Activated CD8-positive, alpha-beta memory T cell treated with anti-CD3 and anti-CD28 coated beads, Interleukin-2, amount 50 U/mL, for 24 hours (primary cell): ENCODE measurements at regions not wholly inside any gene's neighbourhood (a gene's known extent, or its start where the extent isn't known, plus 50 kb on each side); places are given as distances from the start of the nearest gene placed in this dataset.
"Not testable (repeated sequence)": the region's sequence is repeated elsewhere in the genome, so short reads cannot be mapped to it uniquely, and the experiment has no call there.

Experiments
- DNase-seq: peaks from one replicate; pipeline ENCODE4 v3.0.0-alpha.2; 2020; ENCODE audit errors: extremely low read depth

DNA sequence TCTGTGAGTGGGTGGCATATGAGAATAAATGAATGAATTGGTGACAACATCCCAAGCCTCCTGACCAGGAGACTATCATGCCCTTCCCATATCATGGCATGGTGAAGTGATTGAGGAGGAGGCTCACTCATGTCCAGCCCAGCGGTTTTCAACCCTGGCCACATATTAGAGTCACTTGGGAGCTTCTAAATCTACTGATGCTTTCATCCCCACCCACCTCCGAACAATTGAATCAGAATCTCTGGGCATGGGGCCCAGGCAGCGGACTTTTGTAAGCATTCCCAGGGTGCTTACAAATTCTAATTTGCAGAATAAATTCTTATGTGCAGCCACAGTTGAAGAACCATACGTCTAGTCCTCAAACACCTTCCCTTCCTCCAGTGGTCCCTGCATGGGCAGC lies 81.7 kb upstream of the SEC11C start:
- DNase-seq = no peak

DNA sequence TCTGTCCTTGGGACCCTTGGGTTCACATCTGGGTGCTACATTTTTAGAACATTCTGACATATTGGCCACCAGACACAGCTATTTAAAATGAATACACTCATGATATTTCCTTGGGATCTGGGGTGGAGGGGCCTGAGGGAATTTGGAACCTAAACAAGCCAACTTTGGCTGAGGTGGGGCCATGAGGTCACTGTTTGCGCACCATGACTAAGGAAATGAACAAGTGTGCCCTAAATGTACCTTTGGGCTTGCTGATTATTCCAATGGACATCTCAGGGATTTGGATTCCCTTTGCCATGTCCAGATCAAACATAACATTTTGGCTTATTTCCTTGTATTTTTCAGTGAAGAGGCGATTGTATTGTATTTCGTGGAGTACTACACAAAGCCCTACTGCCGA lies 80.5 kb upstream of the SEC11C start:
- DNase-seq = no peak

GRCh38 chr18:59060551-59060950 lies 79.1 kb upstream of the SEC11C start:
- no peak for DNase-seq

GRCh38 chr18:59061914-59062642 lies 77.6 kb upstream of the SEC11C start:
- DNase-seq = no peak

DNA sequence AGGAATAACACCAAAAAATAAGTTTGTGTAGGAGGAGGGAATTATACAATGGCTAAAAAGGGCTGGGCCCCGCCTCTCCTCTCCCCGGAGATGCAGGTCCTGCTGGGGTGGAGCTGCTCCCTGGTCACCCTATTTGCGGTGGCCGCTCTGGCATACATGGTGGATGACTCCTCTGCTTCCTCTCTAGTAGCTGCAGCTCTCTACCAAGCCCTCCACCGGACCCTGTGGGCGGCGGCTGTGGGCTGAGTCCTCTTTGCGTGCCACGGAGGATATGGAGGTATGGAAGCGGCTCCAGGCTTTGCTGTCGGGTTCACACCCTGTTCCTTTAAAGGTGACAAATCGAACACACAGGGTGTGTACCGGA lies 77.1 kb upstream of the SEC11C start:
- no peak for DNase-seq

- DNase-seq = no peak
These were observed 76.3 kb upstream of the SEC11C start for GRCh38 chr18:59063300-59063906.

GRCh38 chr18:59063912-59064311 lies 75.8 kb upstream of the SEC11C start:
- DNase-seq = no peak

- no peak for DNase-seq
These were observed 74.0 kb upstream of the SEC11C start for GRCh38 chr18:59065684-59066083.

DNA sequence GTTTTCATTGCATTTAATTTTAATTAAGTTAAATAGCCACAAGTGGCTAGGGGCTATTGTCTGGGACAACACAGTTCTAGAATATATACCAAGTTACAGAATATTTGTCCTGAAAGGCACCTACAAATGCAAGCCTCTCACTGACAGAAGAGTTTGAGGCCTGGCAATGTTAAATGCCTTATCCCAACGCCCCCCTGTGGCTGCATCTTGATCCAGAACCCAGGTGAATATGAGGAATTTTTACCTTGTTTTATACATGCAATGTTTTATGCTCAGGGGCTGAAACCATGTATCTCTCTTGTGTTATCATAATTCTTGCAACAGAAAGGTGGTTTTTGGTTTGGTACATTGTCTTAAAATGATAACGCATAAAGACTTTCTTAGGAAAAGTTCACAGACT lies 71.8 kb upstream of the SEC11C start:
- no peak for DNase-seq

- no peak for DNase-seq
These were observed 71.2 kb upstream of the SEC11C start for GRCh38 chr18:59068276-59069071.

- peak; percentile 58 for DNase-seq
These were observed 69.3 kb upstream of the SEC11C start for GRCh38 chr18:59070181-59070912.

DNA sequence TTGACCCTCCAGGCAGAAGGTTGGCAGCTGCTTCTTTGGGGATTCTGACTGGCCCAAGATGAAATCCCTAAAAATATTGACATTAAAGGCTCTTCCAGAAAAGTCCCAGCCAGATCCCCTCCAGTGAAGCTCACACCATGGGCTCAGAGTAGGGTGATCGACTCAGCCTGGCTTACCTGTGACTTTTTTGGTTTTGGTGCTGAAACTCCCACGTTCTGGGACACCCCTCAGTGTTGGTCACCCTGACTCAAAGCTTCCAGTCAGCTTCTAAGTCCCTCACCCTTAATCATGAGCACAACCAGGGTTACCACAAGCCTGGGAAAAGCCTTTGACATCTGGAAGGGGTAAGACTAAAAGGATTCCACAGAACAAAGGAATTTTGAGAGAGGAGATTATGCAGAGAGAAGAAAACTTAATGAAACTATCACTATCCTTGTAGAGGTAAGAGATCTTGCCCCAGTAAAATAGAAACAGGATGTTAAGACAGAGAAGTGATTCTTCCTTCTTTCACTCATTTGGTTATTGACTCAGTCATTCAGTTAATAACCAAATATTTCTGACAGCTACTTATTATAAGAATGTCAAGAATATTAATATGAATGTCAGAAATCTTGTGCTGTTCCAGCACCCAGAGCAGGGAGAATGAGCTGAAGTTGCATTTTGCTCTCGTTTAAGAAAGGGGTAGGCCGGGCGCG lies 66.8 kb upstream of the SEC11C start:
- no peak for DNase-seq

DNA sequence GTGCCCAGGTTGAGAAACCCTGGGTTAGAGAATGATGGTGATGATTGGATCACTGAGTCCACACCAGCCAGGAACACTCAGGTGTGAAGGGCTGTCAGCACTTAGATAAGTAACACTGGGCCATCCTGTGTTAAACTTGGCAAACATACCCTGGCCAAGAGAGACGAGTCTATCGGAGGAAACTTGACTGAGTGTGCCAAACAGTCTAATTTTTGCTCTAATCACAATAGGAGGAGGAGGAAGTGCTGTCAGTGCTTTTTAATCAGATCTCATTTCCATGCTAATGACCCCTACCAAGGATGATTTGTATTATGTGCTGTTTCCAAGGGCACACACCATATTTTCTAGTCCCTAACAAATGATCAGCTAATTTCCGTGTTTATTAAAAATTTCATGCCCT lies 63.8 kb upstream of the SEC11C start:
- no peak for DNase-seq

- no peak for DNase-seq
These were observed 60.4 kb upstream of the SEC11C start for GRCh38 chr18:59079264-59079663.

DNA sequence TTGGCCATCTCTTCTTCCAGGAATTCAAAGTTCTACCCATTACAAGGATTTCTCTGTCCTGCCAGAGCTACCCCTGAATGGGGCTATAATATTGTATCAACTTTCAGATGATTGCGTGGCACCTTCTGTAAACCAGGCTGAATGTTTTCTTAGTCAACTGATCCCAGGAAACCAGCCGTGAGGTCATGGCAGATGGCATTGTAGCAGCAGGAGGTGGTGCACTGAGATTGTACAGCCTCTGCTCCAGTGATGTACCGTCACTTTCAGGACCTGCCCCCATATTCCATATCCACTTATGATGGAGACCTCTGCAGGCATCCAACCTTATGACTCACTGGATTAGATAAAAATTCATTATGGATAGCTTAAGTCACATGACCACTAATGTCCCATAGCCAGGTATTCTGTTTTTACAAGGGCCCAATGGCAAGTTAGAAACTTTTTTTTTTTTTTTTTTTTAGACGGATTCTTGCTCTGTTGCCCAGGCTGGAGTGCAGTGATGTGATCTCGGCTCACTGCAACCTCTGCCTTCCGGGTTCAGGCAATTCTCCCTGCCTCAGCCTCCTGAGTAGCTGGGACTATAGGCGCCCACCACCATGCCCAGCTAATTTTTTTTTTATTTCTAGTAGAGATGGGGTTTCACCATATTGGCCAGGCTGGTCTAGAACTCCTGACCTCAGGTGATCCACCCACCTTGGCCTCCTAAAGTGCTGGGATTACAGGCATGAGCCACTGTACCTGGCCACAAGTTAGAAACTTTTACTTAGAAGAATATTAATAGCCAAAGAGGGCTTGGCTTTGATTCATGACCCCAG lies 59.8 kb upstream of the SEC11C start:
- not testable (repeated sequence) for DNase-seq

DNA sequence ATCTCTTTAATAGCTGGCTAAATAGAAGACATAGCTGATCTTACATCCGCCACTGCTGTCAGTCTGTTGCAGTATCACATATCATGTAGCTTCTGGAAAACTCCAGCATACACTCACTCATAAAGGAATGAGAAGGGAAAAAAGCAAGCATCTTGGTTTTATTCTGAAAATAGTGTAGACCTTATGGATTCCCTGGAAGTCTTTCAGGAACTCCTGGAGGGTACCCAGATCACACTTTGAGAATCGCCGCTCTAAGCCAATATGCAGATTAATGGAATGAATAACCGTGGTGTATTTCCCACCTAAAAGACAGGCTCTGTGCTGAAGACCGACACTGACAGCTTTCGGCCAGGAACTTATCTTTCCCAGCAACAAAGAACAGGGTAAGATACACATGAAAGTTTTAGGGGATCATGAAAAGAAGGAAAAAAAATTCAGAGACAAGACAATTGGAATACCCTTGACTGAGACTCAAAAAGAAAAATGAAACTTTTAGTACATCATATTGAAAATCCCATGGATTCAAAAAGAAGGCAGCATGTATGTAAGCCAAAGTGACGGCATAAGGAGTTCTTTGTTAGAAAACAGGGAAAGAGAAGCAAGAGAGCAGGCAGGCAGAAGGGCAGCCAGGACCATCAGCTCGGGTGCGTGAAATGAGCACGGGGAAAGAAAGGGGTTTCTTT lies 56.4 kb upstream of the SEC11C start:
- DNase-seq = no peak

- no peak for DNase-seq
These were observed 54.4 kb upstream of the SEC11C start for GRCh38 chr18:59085126-59085794.

DNA sequence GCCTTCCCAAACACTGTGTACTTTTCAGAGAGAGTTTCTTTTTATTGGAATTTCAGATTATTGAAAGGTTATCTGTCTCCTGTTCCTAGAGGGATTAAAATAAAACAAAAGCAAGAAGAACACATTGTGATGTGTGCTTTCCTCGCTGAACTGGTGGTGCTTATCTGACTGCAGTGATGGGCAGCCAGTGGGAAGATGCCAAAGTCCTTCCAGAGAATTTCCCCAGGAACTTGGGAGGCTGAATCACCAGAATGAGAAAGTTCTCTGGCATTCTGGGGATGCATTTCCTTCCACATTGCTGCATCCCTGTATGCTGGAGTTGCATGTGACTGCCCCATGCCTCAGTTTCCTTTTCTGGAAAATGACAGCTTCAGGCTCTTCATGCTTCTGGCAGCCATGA lies 53.9 kb upstream of the SEC11C start:
- no peak for DNase-seq

- no peak for DNase-seq
These were observed 53.2 kb upstream of the SEC11C start for GRCh38 chr18:59086522-59086921.

- DNase-seq = no peak
These were observed 52.3 kb upstream of the SEC11C start for GRCh38 chr18:59087391-59087790.
